Vagina (tissue), 2 donors: ENCODE measurements at regions not wholly inside any gene's neighbourhood (a gene's known extent, or its start where the extent isn't known, plus 50 kb on each side); places are given as distances from the start of the nearest gene placed in this dataset.

ENCODE experiments used
- DNase-seq, 2 donors: peaks; one replicate each; pipeline ENCODE4 v3.0.0-alpha.2; 2017; ENCODE audit errors: extremely low spot score in 2 of 2
- H3K27ac ChIP-seq: fragments of 200-600 bp; sonication (generic); one replicate; pipeline ENCODE4 v1.5.1; 2019
- H3K27me3 ChIP-seq: fragments of 200-600 bp; sonication (generic); one replicate; pipeline ENCODE4 v1.5.1; 2019
- H3K36me3 ChIP-seq, 2 donors: fragments of 200-600 bp; sonication (generic); one replicate each; pipeline ENCODE4 v1.5.1; 2017 to 2019
- H3K4me1 ChIP-seq: fragments of 200-600 bp; sonication (generic); one replicate; pipeline ENCODE4 v1.5.1; 2019
- H3K4me3 ChIP-seq, 2 donors: fragments of 200-600 bp; sonication (generic); 1 replicate in 1 of 2; 2 replicates in 1 of 2; pipeline ENCODE4 v1.5.1; 2016 to 2019
- H3K9me3 ChIP-seq: fragments of 200-600 bp; sonication (generic); one replicate; pipeline ENCODE4 v1.5.1; 2019
- POLR2A ChIP-seq, 2 donors: fragments of 450-650 bp; IDR thresholded peaks; one replicate each; pipeline ENCODE4 v1.6.1; 2017; ENCODE audit warnings: antibody characterized with exemption in 2 of 2, mild to moderate bottlenecking in 2 of 2, moderate library complexity in 2 of 2
- POLR2AphosphoS5 ChIP-seq, 2 donors: sonication (generic); formaldehyde crosslinking; IDR thresholded peaks; one replicate each; pipeline ENCODE4 v1.9.0; 2017; ENCODE audit warnings: antibody characterized with exemption in 2 of 2, mild to moderate bottlenecking in 2 of 2, low read depth in 1 of 2; ENCODE audit not compliant: insufficient read depth in 1 of 2
- intact Hi-C: fragments of 100-400 bp; cut with DNase I; formaldehyde crosslinking; loops from one replicate; pipeline ENCODE4 v1.15.1; 2023
- TF ChIP-seq, protein P1 (sequence below), 3 experiments: fragments of 450-650 bp in 2 of 3; fragments of 200-600 bp in 1 of 3; sonication (generic) in 1 of 3; IDR thresholded peaks; one replicate each; pipeline ENCODE4 v1.5.1; 2017 to 2019; ENCODE audit warnings: antibody characterized with exemption in 3 of 3, mild to moderate bottlenecking in 2 of 3, moderate library complexity in 2 of 3

DNA sequence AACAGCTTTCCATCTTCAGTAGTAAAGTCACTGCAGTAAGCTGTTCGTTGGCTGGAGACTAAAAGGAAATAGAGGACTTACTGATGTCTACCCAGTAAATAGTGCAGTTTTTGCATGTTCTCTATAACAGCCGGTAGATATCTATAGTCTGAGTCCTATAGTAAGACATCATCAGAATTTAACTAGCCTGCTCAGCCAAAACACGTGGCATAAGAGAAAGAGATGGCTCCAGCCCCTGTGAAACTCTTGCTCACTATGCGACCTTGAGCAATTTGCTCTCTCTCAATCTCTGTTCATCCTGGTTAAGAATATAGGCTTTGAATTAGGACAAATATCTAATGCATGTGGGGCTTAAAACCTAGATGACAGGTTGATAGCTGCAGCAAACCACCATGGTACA, 201.6 kb upstream of the PAPPA start:
- no peak overlapping the region for H3K27ac ChIP-seq
- no peaks in the 10 kb centered on the region for H3K27me3 ChIP-seq
- intact Hi-C loops = no loop called here
- H3K4me3 ChIP-seq = no peak overlapping the region
- H3K36me3 ChIP-seq = no peaks in the 10 kb centered on the region
- TF ChIP-seq, protein P1, sequence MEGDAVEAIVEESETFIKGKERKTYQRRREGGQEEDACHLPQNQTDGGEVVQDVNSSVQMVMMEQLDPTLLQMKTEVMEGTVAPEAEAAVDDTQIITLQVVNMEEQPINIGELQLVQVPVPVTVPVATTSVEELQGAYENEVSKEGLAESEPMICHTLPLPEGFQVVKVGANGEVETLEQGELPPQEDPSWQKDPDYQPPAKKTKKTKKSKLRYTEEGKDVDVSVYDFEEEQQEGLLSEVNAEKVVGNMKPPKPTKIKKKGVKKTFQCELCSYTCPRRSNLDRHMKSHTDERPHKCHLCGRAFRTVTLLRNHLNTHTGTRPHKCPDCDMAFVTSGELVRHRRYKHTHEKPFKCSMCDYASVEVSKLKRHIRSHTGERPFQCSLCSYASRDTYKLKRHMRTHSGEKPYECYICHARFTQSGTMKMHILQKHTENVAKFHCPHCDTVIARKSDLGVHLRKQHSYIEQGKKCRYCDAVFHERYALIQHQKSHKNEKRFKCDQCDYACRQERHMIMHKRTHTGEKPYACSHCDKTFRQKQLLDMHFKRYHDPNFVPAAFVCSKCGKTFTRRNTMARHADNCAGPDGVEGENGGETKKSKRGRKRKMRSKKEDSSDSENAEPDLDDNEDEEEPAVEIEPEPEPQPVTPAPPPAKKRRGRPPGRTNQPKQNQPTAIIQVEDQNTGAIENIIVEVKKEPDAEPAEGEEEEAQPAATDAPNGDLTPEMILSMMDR (IDR thresholded peaks at IDR 0.05) = no peak
- no peak for TF ChIP-seq POLR2A (IDR thresholded peaks at IDR 0.05)
- no peak for TF ChIP-seq POLR2AphosphoS5 (IDR thresholded peaks at IDR 0.05; ENCODE audit: insufficient read depth in 1 of 2, low read depth in 1 of 2)
- H3K4me1 ChIP-seq = no peaks in the 10 kb centered on the region
- no peak for DNase-seq
- no peaks in the 10 kb centered on the region for H3K9me3 ChIP-seq

DNA sequence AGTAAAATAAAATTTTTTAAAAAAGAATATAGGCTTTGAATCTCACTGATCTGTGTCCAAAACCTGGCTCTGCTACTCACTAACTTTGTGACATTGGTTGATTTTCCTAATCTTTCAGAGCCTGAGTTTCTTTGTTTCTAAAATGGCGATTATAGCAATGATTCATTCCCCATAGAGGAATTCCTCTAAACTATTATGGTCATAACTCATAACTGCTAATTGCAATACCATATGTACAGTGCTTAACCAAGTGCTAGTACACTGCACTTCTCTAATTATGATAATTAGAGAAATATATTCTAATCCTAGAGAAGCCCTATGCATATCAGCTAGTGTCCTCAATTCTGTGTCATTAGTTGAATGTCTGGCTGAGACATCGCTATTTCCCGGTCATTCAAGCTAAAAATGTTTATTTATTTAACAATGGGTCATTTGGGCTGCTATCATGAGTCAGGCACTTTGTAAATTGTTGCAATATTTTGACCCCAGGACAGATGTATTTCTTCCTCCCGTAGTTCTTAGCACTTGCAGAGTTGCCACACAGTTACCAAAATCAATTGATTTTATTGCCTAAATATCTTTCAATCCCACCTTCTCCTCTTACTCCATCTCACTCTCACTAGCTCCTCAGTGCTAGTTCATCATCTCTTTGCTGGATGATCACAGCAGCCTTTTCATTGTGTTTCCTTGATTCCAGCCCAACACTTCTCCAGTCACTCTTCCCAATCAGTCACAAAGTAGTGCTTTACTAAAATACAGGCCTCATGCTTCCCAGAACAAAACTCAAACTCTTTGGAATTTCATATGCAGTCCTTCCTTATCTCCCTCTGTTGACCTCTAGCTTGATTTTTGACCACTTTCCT, 200.9 kb upstream of the PAPPA start:
- no peak overlapping the region for H3K27ac ChIP-seq

DNA sequence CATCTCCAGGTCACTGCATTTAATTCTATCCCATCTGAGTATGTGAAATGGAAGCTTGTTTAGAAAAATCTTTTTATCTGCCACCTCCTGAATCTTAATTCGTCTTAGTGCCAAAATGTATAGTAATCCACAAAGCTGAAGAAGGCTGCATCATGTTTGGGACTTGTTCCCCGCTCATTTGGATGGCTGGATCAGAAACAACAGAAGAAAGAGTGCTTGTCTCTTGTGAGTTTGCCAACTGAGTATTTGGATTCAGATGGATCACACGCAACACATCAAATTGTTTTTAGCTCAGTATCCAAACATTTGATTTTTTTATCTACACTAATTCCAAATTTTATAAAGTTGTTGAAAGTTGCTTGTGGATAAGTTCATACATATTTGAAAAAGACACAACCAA, 197.2 kb upstream of the PAPPA start:
- TF ChIP-seq, protein P1 (IDR thresholded peaks at IDR 0.05) = no peak
- TF ChIP-seq POLR2A (IDR thresholded peaks at IDR 0.05) (no peak), POLR2AphosphoS5 (IDR thresholded peaks at IDR 0.05; ENCODE audit: insufficient read depth in 1 of 2, low read depth in 1 of 2) (no peak)
- DNase-seq = no peak
- Histone ChIP-seq H3K4me3 (no peak overlapping the region), H3K36me3 (no peaks in the 10 kb centered on the region), H3K4me1 (no peaks in the 10 kb centered on the region), H3K27ac (no peak overlapping the region), H3K9me3 (no peaks in the 10 kb centered on the region), H3K27me3 (no peaks in the 10 kb centered on the region)
- intact Hi-C loops = no loop called here

More for the DNA sequence above, 200.9 kb upstream of the PAPPA start:
- no peak overlapping the region for H3K4me3 ChIP-seq
- DNase-seq = no peak
- TF ChIP-seq, protein P1 (IDR thresholded peaks at IDR 0.05) = no peak
- TF ChIP-seq POLR2AphosphoS5 (IDR thresholded peaks at IDR 0.05; ENCODE audit: insufficient read depth in 1 of 2, low read depth in 1 of 2) = no peak
- TF ChIP-seq POLR2A (IDR thresholded peaks at IDR 0.05) = no peak
- H3K9me3 ChIP-seq = no peaks in the 10 kb centered on the region
- no peaks in the 10 kb centered on the region for H3K27me3 ChIP-seq
- H3K36me3 ChIP-seq = no peaks in the 10 kb centered on the region
- H3K4me1 ChIP-seq = no peaks in the 10 kb centered on the region
- intact Hi-C loops = no loop called here

DNA sequence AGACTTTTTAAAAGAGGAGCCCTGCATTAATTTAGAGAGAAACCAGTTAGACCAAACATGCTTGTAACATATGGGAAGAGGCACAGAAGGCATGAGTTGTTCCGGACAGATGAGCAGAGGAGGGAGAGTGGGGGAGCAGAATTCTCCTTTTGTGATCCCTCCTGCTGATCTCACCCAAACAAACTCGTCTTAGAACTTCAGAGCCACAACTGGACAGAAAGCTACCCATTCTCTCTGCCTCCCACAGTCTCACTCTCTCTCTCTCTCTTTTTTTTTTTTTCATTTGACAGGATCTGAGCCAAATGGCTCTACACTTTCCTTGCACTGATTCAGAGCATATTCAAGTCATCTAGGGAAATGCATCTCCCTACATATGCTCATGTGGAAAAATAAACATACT, 196.0 kb upstream of the PAPPA start:
- H3K27me3 ChIP-seq = no peaks in the 10 kb centered on the region
- H3K4me1 ChIP-seq = no peaks in the 10 kb centered on the region
- no peak for TF ChIP-seq POLR2A (IDR thresholded peaks at IDR 0.05)
- no peak overlapping the region for H3K4me3 ChIP-seq
- no peaks in the 10 kb centered on the region for H3K9me3 ChIP-seq
- intact Hi-C loops = no loop called here
- H3K27ac ChIP-seq = no peak overlapping the region
- DNase-seq = no peak
- no peaks in the 10 kb centered on the region for H3K36me3 ChIP-seq

DNA sequence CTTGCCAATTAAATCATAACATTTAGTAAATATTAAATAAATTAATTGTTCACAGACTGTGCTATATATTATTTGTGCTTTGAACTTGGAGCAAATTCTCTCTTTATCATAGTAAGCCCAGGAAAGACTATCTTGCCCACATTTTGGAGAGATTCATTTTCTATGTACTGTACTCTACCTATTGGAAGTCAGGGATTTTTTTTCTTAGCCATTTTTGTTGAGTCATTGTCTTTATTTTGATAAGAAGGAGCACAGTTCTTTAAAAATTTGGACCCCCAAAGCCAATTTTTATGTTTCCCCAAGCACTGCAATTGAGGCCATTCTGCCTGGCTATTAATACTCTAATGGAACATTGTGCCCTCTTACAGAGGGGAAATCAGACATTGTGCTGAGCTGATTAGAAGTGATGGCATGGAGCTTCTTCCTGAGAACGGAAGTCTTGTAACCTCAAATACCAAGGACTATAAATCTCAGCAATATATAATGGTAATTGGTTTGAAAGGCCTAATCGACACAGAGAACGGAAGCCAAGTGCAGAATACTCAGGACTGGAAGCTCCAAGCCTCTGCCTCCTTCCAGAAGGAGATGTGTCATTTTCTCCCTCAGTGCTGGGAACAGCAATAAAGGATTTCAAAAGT, 188.8 kb upstream of the PAPPA start:
- no peaks in the 10 kb centered on the region for H3K4me1 ChIP-seq
- no peak overlapping the region for H3K27ac ChIP-seq
- TF ChIP-seq, protein P1 (IDR thresholded peaks at IDR 0.05) = no peak
- TF ChIP-seq POLR2A (IDR thresholded peaks at IDR 0.05) (no peak), POLR2AphosphoS5 (IDR thresholded peaks at IDR 0.05; ENCODE audit: insufficient read depth in 1 of 2, low read depth in 1 of 2) (no peak)
- H3K4me3 ChIP-seq = no peak overlapping the region
- H3K36me3 ChIP-seq = no peaks in the 10 kb centered on the region
- no peaks in the 10 kb centered on the region for H3K9me3 ChIP-seq
- no peaks in the 10 kb centered on the region for H3K27me3 ChIP-seq
- DNase-seq = no peak
- intact Hi-C loops = no loop called here
